Fibroblast of peridontal ligament (primary cell): ENCODE measurements at regions not wholly inside any gene's neighbourhood (a gene's known extent, or its start where the extent isn't known, plus 50 kb on each side); places are given as distances from the start of the nearest gene placed in this dataset.

Source experiments
- DNase-seq: peaks from one replicate; pipeline ENCODE4 v3.0.0-alpha.2; 2010; ENCODE audit errors: extremely low read depth

- DNase-seq: no peak
Observed at GRCh38 chr5:112657804-112658203, 79.9 kb upstream of the APC start.

GRCh38 chr5:112660359-112660758, 77.3 kb upstream of the APC start:
- no peak for DNase-seq

GRCh38 chr5:112663146-112663545, 74.5 kb upstream of the APC start:
- no peak for DNase-seq

GRCh38 chr5:112668016-112668415, 69.7 kb upstream of the APC start:
- no peak for DNase-seq

GRCh38 chr5:112668911-112669310, 68.8 kb upstream of the APC start:
- no peak for DNase-seq

- DNase-seq: no peak
Observed at GRCh38 chr5:112669328-112669963, 68.2 kb upstream of the APC start.

- DNase-seq: no peak
Observed at GRCh38 chr5:112671687-112672086, 66.0 kb upstream of the APC start.

GRCh38 chr5:112681481-112681908, 56.2 kb upstream of the APC start:
- no peak for DNase-seq

GRCh38 chr5:112682621-112683061, 55.0 kb upstream of the APC start:
- DNase-seq: no peak

- no peak for DNase-seq
Observed at GRCh38 chr5:112684121-112684520, 53.6 kb upstream of the APC start.

- peak; percentile 76 for DNase-seq
Observed at GRCh38 chr5:112684737-112685136, 52.9 kb upstream of the APC start.

- no peak for DNase-seq
Observed at GRCh38 chr5:112685386-112685785, 52.3 kb upstream of the APC start.

- peak; percentile 73 for DNase-seq
Observed at GRCh38 chr5:112685931-112686330, 51.8 kb upstream of the APC start.

GRCh38 chr5:112686675-112687074, 51.0 kb upstream of the APC start:
- DNase-seq: no peak

GRCh38 chr5:112687306-112687705, 50.4 kb upstream of the APC start:
- no peak for DNase-seq
